GM23338 (cell line): ENCODE measurements at regions not wholly inside any gene's neighbourhood (a gene's known extent, or its start where the extent isn't known, plus 50 kb on each side); places are given as distances from the start of the nearest gene placed in this dataset.

Experiments
- ATAC-seq: fragments of 200-7000 bp; cut with Tn5 transposase; 3 replicates; pipeline ENCODE4 v1.9.1; 2020
- DNase-seq: peaks from one replicate; pipeline ENCODE4 v3.0.0-alpha.2; 2015; ENCODE audit warnings: low spot score
- H2AFZ ChIP-seq: fragments of 200-600 bp; sonication (generic); 2 replicates; pipeline ENCODE4 v1.8.0; 2016; ENCODE audit warnings: antibody characterized with exemption, mild to moderate bottlenecking, moderate library complexity
- H3F3A ChIP-seq: fragments of 200-600 bp; sonication (generic); replicated peaks from 2 replicates; pipeline ENCODE4 v1.8.0; 2017; ENCODE audit warnings: antibody characterized with exemption, mixed run types, low read depth
- H3K27ac ChIP-seq: fragments of 200-600 bp; sonication (generic); 2 replicates; pipeline ENCODE4 v1.6.1; 2016; ENCODE audit warnings: low read depth
- H3K27me3 ChIP-seq: fragments of 200-600 bp; sonication (generic); 2 replicates; pipeline ENCODE4 v1.8.0; 2016; ENCODE audit warnings: mild to moderate bottlenecking, mixed run types, moderate library complexity; ENCODE audit not compliant: insufficient read depth
- H3K36me3 ChIP-seq: fragments of 200-600 bp; sonication (generic); 2 replicates; pipeline ENCODE4 v1.8.0; 2016; ENCODE audit warnings: mild to moderate bottlenecking; ENCODE audit not compliant: insufficient read depth
- H3K4me1 ChIP-seq: fragments of 200-600 bp; sonication (generic); 2 replicates; pipeline ENCODE4 v1.8.0; 2016; ENCODE audit warnings: mild to moderate bottlenecking, moderate library complexity; ENCODE audit not compliant: insufficient read depth
- H3K4me2 ChIP-seq: fragments of 200-600 bp; sonication (generic); 2 replicates; pipeline ENCODE4 v1.7.1; 2017; ENCODE audit warnings: mixed run types
- H3K4me3 ChIP-seq: fragments of 200-600 bp; sonication (generic); 2 replicates; pipeline ENCODE4 v1.6.1; 2016; ENCODE audit warnings: mixed run types
- H3K79me2 ChIP-seq: fragments of 200-600 bp; sonication (generic); replicated peaks from 2 replicates; pipeline ENCODE4 v1.8.0; 2017; ENCODE audit warnings: mild to moderate bottlenecking; ENCODE audit not compliant: insufficient read depth
- H3K9me2 ChIP-seq: fragments of 200-600 bp; sonication (generic); 2 replicates; pipeline ENCODE4 v1.8.0; 2017; ENCODE audit not compliant: insufficient read depth
- H4K20me1 ChIP-seq: fragments of 200-600 bp; sonication (generic); replicated peaks from 2 replicates; pipeline ENCODE4 v1.8.0; 2017; ENCODE audit warnings: mild to moderate bottlenecking; ENCODE audit not compliant: insufficient read depth
- H3K27ac Mint-ChIP-seq: 2 replicates; pipeline ENCODE4 v1.8.0; 2020; ENCODE audit warnings: inconsistent platforms, mild to moderate bottlenecking, moderate library complexity, mixed read lengths
- H3K27me3 Mint-ChIP-seq: 3 replicates; pipeline ENCODE4 v1.8.0; 2022; ENCODE audit warnings: low read depth, mild to moderate bottlenecking, moderate library complexity, mixed read lengths, inconsistent platforms; ENCODE audit not compliant: insufficient read depth, poor library complexity
- H3K36me3 Mint-ChIP-seq: 3 replicates; pipeline ENCODE4 v1.8.0; 2021; ENCODE audit warnings: low read depth, mild to moderate bottlenecking, inconsistent platforms, moderate library complexity, mixed read lengths
- H3K4me1 Mint-ChIP-seq: 3 replicates; pipeline ENCODE4 v1.8.0; 2020; ENCODE audit warnings: mild to moderate bottlenecking, inconsistent platforms, mixed read lengths
- H3K4me3 Mint-ChIP-seq: 3 replicates; pipeline ENCODE4 v1.8.0; 2021; ENCODE audit warnings: moderate library complexity, mild to moderate bottlenecking, inconsistent platforms, mixed read lengths
- H3K9me3 Mint-ChIP-seq: 3 replicates; pipeline ENCODE4 v1.8.0; 2020; ENCODE audit warnings: moderate library complexity, mild to moderate bottlenecking, inconsistent platforms, mixed read lengths
- CREB1 ChIP-seq: fragments of 250-450 bp; sonication (Bioruptor Pico); IDR thresholded peaks from 2 replicates; pipeline ENCODE4 v1.5.0; 2020; ENCODE audit warnings: low read depth, mild to moderate bottlenecking, moderate library complexity
- EZH2 ChIP-seq: fragments of 200-600 bp; sonication (generic); IDR thresholded peaks from one replicate; pipeline ENCODE4 v1.8.0; 2017; ENCODE audit warnings: antibody characterized with exemption, mild to moderate bottlenecking, low read depth; ENCODE audit not compliant: unreplicated experiment
- JUNB ChIP-seq: IDR thresholded peaks from one replicate; pipeline ENCODE4 v1.6.1; 2016; ENCODE audit warnings: antibody characterized with exemption; ENCODE audit not compliant: unreplicated experiment
- NANOG ChIP-seq: IDR thresholded peaks from 2 replicates; pipeline ENCODE4 v1.6.1; 2016; ENCODE audit warnings: antibody characterized with exemption, borderline replicate concordance
- ZNF331 ChIP-seq: fragments of 250-450 bp; sonication (Bioruptor Pico); IDR thresholded peaks from 2 replicates; pipeline ENCODE4 v1.5.0; 2020; ENCODE audit warnings: low read depth, mild to moderate bottlenecking, moderate library complexity
- TF ChIP-seq, protein P1 (sequence below): IDR thresholded peaks from one replicate; pipeline ENCODE4 v1.6.1; 2018; ENCODE audit warnings: antibody characterized with exemption; ENCODE audit not compliant: unreplicated experiment
- TF ChIP-seq, protein P2 (sequence below), 2 experiments: fragments of 200-600 bp in 1 of 2; sonication (generic) in 1 of 2; conservative IDR thresholded peaks; 2 replicates each; pipeline versions ENCODE4 v1.5.1 to v1.6.1; 2016 to 2017; ENCODE audit warnings: antibody characterized with exemption in 2 of 2, low read depth in 2 of 2, mild to moderate bottlenecking in 2 of 2, moderate library complexity in 1 of 2
- TF ChIP-seq, protein P3 (sequence below): fragments of 250-450 bp; sonication (Bioruptor Pico); IDR thresholded peaks from 2 replicates; pipeline ENCODE4 v1.5.0; 2020; ENCODE audit warnings: mild to moderate bottlenecking, moderate library complexity

DNA sequence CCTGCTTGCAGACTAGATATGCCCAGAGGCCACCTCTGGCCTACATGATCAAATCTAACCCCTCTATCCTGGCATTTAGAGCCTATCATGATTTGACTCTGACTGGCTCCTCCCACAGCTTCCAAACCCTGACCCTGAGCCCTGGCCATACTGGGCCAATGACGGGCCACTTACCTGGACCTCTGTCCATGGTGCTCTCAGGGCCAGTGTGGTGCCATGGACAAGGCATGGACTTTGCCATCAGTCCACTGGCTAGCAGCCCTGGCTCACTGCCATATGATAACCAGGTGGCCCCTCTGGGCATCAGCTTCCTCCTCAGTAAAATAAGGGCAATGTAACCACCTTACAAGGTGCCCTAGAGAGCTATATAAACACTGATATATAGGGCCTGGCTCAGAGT lies 713.4 kb downstream of the PTPRU start:
- H3K4me1 ChIP-seq = peaks cover 11% of the 10 kb centered on the region
- Mint-ChIP-seq H3K27ac (no peak overlapping the region), H3K27me3 (peaks cover 3% of the 10 kb centered on the region), H3K4me3 (no peak overlapping the region), H3K36me3 (no peaks in the 10 kb centered on the region; the same call in 2 of the 3 replicates), H3K4me1 (peaks cover 26% of the 10 kb centered on the region), H3K9me3 (peaks cover 3% of the 10 kb centered on the region; the same call in 2 of the 3 replicates)
- no peaks in the 10 kb centered on the region for H3K36me3 ChIP-seq
- no peak for DNase-seq
- no peaks in the 10 kb centered on the region for H3K27me3 ChIP-seq
- H4K20me1 ChIP-seq = no peaks in the 10 kb centered on the region
- H3K9me2 ChIP-seq = no peaks in the 10 kb centered on the region
- TF ChIP-seq JUNB (no peak), NANOG (no peak), ZNF331 (CRISPR knock-in tag) (no peak), CREB1 (CRISPR knock-in tag) (no peak), EZH2 (no peak)
- TF ChIP-seq, protein P1, sequence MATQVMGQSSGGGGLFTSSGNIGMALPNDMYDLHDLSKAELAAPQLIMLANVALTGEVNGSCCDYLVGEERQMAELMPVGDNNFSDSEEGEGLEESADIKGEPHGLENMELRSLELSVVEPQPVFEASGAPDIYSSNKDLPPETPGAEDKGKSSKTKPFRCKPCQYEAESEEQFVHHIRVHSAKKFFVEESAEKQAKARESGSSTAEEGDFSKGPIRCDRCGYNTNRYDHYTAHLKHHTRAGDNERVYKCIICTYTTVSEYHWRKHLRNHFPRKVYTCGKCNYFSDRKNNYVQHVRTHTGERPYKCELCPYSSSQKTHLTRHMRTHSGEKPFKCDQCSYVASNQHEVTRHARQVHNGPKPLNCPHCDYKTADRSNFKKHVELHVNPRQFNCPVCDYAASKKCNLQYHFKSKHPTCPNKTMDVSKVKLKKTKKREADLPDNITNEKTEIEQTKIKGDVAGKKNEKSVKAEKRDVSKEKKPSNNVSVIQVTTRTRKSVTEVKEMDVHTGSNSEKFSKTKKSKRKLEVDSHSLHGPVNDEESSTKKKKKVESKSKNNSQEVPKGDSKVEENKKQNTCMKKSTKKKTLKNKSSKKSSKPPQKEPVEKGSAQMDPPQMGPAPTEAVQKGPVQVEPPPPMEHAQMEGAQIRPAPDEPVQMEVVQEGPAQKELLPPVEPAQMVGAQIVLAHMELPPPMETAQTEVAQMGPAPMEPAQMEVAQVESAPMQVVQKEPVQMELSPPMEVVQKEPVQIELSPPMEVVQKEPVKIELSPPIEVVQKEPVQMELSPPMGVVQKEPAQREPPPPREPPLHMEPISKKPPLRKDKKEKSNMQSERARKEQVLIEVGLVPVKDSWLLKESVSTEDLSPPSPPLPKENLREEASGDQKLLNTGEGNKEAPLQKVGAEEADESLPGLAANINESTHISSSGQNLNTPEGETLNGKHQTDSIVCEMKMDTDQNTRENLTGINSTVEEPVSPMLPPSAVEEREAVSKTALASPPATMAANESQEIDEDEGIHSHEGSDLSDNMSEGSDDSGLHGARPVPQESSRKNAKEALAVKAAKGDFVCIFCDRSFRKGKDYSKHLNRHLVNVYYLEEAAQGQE = peak; percentile 71
- TF ChIP-seq, protein P2, sequence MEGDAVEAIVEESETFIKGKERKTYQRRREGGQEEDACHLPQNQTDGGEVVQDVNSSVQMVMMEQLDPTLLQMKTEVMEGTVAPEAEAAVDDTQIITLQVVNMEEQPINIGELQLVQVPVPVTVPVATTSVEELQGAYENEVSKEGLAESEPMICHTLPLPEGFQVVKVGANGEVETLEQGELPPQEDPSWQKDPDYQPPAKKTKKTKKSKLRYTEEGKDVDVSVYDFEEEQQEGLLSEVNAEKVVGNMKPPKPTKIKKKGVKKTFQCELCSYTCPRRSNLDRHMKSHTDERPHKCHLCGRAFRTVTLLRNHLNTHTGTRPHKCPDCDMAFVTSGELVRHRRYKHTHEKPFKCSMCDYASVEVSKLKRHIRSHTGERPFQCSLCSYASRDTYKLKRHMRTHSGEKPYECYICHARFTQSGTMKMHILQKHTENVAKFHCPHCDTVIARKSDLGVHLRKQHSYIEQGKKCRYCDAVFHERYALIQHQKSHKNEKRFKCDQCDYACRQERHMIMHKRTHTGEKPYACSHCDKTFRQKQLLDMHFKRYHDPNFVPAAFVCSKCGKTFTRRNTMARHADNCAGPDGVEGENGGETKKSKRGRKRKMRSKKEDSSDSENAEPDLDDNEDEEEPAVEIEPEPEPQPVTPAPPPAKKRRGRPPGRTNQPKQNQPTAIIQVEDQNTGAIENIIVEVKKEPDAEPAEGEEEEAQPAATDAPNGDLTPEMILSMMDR (conservative IDR thresholded peaks at IDR 0.05; ENCODE audit: low read depth in 2 of 2) = no peak
- TF ChIP-seq, protein P3, sequence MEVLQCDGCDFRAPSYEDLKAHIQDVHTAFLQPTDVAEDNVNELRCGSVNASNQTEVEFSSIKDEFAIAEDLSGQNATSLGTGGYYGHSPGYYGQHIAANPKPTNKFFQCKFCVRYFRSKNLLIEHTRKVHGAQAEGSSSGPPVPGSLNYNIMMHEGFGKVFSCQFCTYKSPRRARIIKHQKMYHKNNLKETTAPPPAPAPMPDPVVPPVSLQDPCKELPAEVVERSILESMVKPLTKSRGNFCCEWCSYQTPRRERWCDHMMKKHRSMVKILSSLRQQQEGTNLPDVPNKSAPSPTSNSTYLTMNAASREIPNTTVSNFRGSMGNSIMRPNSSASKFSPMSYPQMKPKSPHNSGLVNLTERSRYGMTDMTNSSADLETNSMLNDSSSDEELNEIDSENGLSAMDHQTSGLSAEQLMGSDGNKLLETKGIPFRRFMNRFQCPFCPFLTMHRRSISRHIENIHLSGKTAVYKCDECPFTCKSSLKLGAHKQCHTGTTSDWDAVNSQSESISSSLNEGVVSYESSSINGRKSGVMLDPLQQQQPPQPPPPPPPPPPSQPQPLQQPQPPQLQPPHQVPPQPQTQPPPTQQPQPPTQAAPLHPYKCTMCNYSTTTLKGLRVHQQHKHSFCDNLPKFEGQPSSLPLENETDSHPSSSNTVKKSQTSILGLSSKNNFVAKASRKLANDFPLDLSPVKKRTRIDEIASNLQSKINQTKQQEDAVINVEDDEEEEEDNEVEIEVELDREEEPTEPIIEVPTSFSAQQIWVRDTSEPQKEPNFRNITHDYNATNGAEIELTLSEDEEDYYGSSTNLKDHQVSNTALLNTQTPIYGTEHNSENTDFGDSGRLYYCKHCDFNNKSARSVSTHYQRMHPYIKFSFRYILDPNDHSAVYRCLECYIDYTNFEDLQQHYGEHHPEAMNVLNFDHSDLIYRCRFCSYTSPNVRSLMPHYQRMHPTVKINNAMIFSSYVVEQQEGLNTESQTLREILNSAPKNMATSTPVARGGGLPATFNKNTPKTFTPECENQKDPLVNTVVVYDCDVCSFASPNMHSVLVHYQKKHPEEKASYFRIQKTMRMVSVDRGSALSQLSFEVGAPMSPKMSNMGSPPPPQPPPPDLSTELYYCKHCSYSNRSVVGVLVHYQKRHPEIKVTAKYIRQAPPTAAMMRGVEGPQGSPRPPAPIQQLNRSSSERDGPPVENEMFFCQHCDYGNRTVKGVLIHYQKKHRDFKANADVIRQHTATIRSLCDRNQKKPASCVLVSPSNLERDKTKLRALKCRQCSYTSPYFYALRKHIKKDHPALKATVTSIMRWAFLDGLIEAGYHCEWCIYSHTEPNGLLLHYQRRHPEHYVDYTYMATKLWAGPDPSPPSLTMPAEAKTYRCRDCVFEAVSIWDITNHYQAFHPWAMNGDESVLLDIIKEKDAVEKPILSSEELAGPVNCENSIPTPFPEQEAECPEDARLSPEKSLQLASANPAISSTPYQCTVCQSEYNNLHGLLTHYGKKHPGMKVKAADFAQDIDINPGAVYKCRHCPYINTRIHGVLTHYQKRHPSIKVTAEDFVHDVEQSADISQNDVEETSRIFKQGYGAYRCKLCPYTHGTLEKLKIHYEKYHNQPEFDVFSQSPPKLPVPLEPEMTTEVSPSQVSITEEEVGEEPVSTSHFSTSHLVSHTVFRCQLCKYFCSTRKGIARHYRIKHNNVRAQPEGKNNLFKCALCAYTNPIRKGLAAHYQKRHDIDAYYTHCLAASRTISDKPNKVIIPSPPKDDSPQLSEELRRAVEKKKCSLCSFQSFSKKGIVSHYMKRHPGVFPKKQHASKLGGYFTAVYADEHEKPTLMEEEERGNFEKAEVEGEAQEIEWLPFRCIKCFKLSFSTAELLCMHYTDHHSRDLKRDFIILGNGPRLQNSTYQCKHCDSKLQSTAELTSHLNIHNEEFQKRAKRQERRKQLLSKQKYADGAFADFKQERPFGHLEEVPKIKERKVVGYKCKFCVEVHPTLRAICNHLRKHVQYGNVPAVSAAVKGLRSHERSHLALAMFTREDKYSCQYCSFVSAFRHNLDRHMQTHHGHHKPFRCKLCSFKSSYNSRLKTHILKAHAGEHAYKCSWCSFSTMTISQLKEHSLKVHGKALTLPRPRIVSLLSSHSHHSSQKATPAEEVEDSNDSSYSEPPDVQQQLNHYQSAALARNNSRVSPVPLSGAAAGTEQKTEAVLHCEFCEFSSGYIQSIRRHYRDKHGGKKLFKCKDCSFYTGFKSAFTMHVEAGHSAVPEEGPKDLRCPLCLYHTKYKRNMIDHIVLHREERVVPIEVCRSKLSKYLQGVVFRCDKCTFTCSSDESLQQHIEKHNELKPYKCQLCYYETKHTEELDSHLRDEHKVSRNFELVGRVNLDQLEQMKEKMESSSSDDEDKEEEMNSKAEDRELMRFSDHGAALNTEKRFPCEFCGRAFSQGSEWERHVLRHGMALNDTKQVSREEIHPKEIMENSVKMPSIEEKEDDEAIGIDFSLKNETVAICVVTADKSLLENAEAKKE (CRISPR knock-in tag) = no peak
- no peaks in the 10 kb centered on the region for H3F3A ChIP-seq
- H3K4me3 ChIP-seq = no peak overlapping the region
- H3K4me2 ChIP-seq = no peak overlapping the region
- no peak overlapping the region for H3K27ac ChIP-seq
- no peak overlapping the region for H2AFZ ChIP-seq
- peak; percentile 17; the same call in 1 of the 3 replicates for ATAC-seq
- H3K79me2 ChIP-seq = no peaks in the 10 kb centered on the region
